ENCODE measurements at regions not wholly inside any gene's neighbourhood (a gene's known extent, or its start where the extent isn't known, plus 50 kb on each side); places are given as distances from the start of the nearest gene placed in this dataset.

DNA sequence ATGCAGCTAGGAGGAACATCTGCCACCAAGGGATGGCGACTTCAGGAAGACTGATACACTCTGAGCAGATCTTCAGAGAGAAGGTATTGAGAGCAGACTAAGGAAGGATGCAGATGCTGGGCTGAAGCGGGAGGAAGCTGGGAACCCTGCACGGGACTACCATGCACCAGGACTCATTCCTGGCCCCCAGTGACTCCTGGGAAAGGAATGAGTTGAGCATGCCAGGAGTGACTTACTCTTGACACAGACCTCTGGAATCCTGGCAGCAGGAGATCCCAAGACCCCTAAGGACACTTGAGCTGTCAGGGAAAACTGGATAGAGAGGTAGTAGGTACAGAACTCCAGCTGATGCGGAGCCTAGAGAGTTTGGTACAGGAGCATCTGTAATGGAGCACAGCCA lies 336.1 kb downstream of the RPS29 start:
- Histone ChIP-seq H3K4me1 (ENCODE audit: insufficient read depth, low read length) (no peaks in the 10 kb centered on the region), H3K79me1 (ENCODE audit: insufficient read depth, low read depth, low read length, poor library complexity, severe bottlenecking) (no peaks in the 10 kb centered on the region), H4K8ac (replicated peaks; ENCODE audit: insufficient read length, low read depth, low read length) (no peak overlapping the region), H3K4me2 (ENCODE audit: insufficient read depth, insufficient read length, low read length) (no peak overlapping the region), H4K91ac (ENCODE audit: insufficient read length, low read depth, low read length) (no peak overlapping the region), H3K56ac (ENCODE audit: insufficient read length, low read depth, low read length) (no peak overlapping the region), H2AK5ac (ENCODE audit: insufficient read length, low read length) (no peak overlapping the region), H2BK12ac (ENCODE audit: insufficient read length, low read depth, low read length) (no peak overlapping the region), H3K23me2 (ENCODE audit: insufficient read length, low read depth, low read length, poor library complexity, severe bottlenecking) (no peaks in the 10 kb centered on the region), H3T11ph (ENCODE audit: low read length) (no peak overlapping the region), H2BK15ac (ENCODE audit: low read depth, low read length) (no peak overlapping the region), H3K9me3 (ENCODE audit: control insufficient read depth, low read depth, low read length) (no peaks in the 10 kb centered on the region), H3K27ac (ENCODE audit: insufficient read length, low read depth, low read length) (no peak overlapping the region), H3K9ac (ENCODE audit: extremely low read depth, insufficient read length, low read length) (no peak overlapping the region), H3K18ac (ENCODE audit: insufficient read length, low read depth, low read length) (no peak overlapping the region), H2AFZ (ENCODE audit: low read length) (no peak overlapping the region), H3K79me2 (ENCODE audit: insufficient read depth, low read length) (no peaks in the 10 kb centered on the region), H3K23ac (ENCODE audit: insufficient read length, low read depth, low read length) (no peak overlapping the region), H2BK20ac (ENCODE audit: low read depth, low read length, poor library complexity, severe bottlenecking) (no peak overlapping the region), H4K20me1 (ENCODE audit: control insufficient read depth, insufficient read depth, insufficient read length) (no peaks in the 10 kb centered on the region), H3K27me3 (ENCODE audit: insufficient read depth, low read length) (no peaks in the 10 kb centered on the region), H3K4ac (ENCODE audit: low read depth, low read length) (no peak overlapping the region), H3K14ac (ENCODE audit: insufficient read depth, low read length) (no peak overlapping the region), H4K5ac (ENCODE audit: insufficient read length, low read depth, low read length) (no peak overlapping the region), H2BK5ac (ENCODE audit: insufficient read length, low read length) (no peak overlapping the region), H2BK120ac (ENCODE audit: low read depth, low read length, poor library complexity, severe bottlenecking) (no peak overlapping the region)
- Mint-ChIP-seq H3K4me1 (peaks cover 0 to 3% of the 10 kb centered on the region in 2 experiments; a peak in 1 of 4 replicates), H3K36me3 (ENCODE audit: insufficient read depth in 1 of 3, low read depth in 3 of 3) (no peaks in the 10 kb centered on the region; a peak in 1 of 7 replicates), H3K27ac (no peak overlapping the region), H3K9me3 (peaks cover 3 to 5% of the 10 kb centered on the region in 2 experiments; a peak in 2 of 5 replicates), H3K4me3 (no peak overlapping the region), H3K27me3 (ENCODE audit: low read depth) (no peaks in the 10 kb centered on the region; the same call in 1 of the 2 replicates)
- TF ChIP-seq, protein P1, sequence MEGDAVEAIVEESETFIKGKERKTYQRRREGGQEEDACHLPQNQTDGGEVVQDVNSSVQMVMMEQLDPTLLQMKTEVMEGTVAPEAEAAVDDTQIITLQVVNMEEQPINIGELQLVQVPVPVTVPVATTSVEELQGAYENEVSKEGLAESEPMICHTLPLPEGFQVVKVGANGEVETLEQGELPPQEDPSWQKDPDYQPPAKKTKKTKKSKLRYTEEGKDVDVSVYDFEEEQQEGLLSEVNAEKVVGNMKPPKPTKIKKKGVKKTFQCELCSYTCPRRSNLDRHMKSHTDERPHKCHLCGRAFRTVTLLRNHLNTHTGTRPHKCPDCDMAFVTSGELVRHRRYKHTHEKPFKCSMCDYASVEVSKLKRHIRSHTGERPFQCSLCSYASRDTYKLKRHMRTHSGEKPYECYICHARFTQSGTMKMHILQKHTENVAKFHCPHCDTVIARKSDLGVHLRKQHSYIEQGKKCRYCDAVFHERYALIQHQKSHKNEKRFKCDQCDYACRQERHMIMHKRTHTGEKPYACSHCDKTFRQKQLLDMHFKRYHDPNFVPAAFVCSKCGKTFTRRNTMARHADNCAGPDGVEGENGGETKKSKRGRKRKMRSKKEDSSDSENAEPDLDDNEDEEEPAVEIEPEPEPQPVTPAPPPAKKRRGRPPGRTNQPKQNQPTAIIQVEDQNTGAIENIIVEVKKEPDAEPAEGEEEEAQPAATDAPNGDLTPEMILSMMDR (conservative IDR thresholded peaks at IDR 0.05): no peak
- no CpG with 5 or more reads among the region's 4 CpGs for WGBS (ENCODE audit: extremely low coverage, insufficient read length, low lambda C conversion rate)
- no peak for DNase-seq

All from H9 (cell line).